GM12878 (cell line): ENCODE measurements at regions not wholly inside any gene's neighbourhood (a gene's known extent, or its start where the extent isn't known, plus 50 kb on each side); places are given as distances from the start of the nearest gene placed in this dataset.

ENCODE experiments used
- ATAC-seq: fragments of 200-7000 bp; cut with Tn5 transposase; 3 replicates; pipeline ENCODE4 v1.9.1; 2020; ENCODE audit warnings: mild to moderate bottlenecking, moderate library complexity
- BruUV-seq: library from RNA; stranded (reverse); fragments of 400-500 nt; replicated peaks from 2 replicates; lab custom pipeline; 2021; lab: Mats Ljungman, UMichigan
- CTCF ChIA-PET: fragments of 300-600 bp; sonication (Branson Sonifier 250); formaldehyde crosslinking; extraction: SDS; loops from one replicate; lab custom pipeline; 2021; ENCODE audit warnings: inconsistent platforms; lab: Yijun Ruan, JAX
- POLR2A ChIA-PET: fragments of 350-600 bp; formaldehyde crosslinking; extraction: SDS; loops from one replicate; lab custom pipeline; 2021; ENCODE audit warnings: inconsistent platforms; lab: Charles Lee
- RAD21 ChIA-PET: fragments of 300-600 bp; sonication (Branson Sonifier 250); formaldehyde crosslinking; loops from one replicate; lab custom pipeline; 2023; ENCODE audit warnings: antibody characterized with exemption; ENCODE audit not compliant: unreplicated experiment; lab: Charles Lee
- SMC1A ChIA-PET: fragments of 300-600 bp; sonication (Branson Sonifier 250); formaldehyde crosslinking; loops from one replicate; lab custom pipeline; 2023; ENCODE audit not compliant: unreplicated experiment, uncharacterized antibody; lab: Charles Lee
- DNase-seq: peaks from one replicate; pipeline ENCODE4 v3.0.0-alpha.2; 2011; ENCODE audit warnings: low read depth, low spot score
- FAIRE-seq: peaks from 3 replicates; lab custom pipeline; 2011; peaks lifted over from hg19 to GRCh38; lab: Jason Lieb, UNC
- H2AFZ ChIP-seq: 2 replicates; pipeline ENCODE4 v1.6.0; 2011; ENCODE audit warnings: low read depth, low read length, control low read depth; ENCODE audit not compliant: control insufficient read depth
- H3K27ac ChIP-seq: 2 replicates; pipeline ENCODE4 v1.5.1; 2011; ENCODE audit warnings: control low read depth; ENCODE audit not compliant: control insufficient read depth, insufficient read depth
- H3K27me3 ChIP-seq, 2 experiments: replicated peaks in 1 of 2; 2 replicates each; pipeline versions ENCODE4 v1.6.0 to v1.6.1; 2011; ENCODE audit warnings: low read length in 1 of 2; ENCODE audit not compliant: control insufficient read depth in 2 of 2, insufficient read depth in 2 of 2
- H3K36me3 ChIP-seq, 2 experiments: 2 replicates each; pipeline ENCODE4 v1.5.1; 2011; ENCODE audit warnings: low read length in 1 of 2; ENCODE audit not compliant: control insufficient read depth in 2 of 2, insufficient read depth in 2 of 2
- H3K4me1 ChIP-seq: 2 replicates; pipeline ENCODE4 v1.6.1; 2011; ENCODE audit warnings: mild to moderate bottlenecking, low read length, moderate library complexity, mixed read lengths; ENCODE audit not compliant: control insufficient read depth, insufficient read depth
- H3K4me2 ChIP-seq: 2 replicates; pipeline ENCODE4 v1.6.0; 2011; ENCODE audit warnings: control low read depth; ENCODE audit not compliant: control insufficient read depth, insufficient read depth
- H3K4me3 ChIP-seq: fragments of 200-600 bp; sonication (generic); 2 replicates; pipeline ENCODE4 v1.5.1; 2016
- H3K79me2 ChIP-seq: 2 replicates; pipeline ENCODE4 v1.6.0; 2011; ENCODE audit warnings: low read length; ENCODE audit not compliant: control insufficient read depth, insufficient read depth
- H3K9ac ChIP-seq: 2 replicates; pipeline ENCODE4 v1.8.0; 2011; ENCODE audit warnings: low read length, control low read depth, mixed read lengths; ENCODE audit not compliant: control insufficient read depth, insufficient read depth
- H3K9me3 ChIP-seq: replicated peaks from 3 replicates; pipeline ENCODE4 v1.5.1; 2011; ENCODE audit warnings: mild to moderate bottlenecking, low read length; ENCODE audit not compliant: control insufficient read depth, insufficient read depth
- H4K20me1 ChIP-seq: 2 replicates; pipeline ENCODE4 v1.6.0; 2011; ENCODE audit not compliant: control insufficient read depth, insufficient read depth
- CHD2 ChIP-seq: IDR thresholded peaks from 2 replicates; pipeline ENCODE4 v1.6.1; 2011; ENCODE audit warnings: low read depth, low read length, improper control_type of control experiment, borderline replicate concordance
- E2F8 ChIP-seq: fragments of 450-650 bp; IDR thresholded peaks from 2 replicates; pipeline ENCODE4 v1.6.1; 2018; ENCODE audit warnings: mild to moderate bottlenecking, low read depth, moderate library complexity; ENCODE audit not compliant: partially characterized antibody
- LARP7 ChIP-seq: fragments of 450-650 bp; IDR thresholded peaks from 2 replicates; pipeline ENCODE4 v1.6.1; 2017; ENCODE audit warnings: mild to moderate bottlenecking
- NR2C2 ChIP-seq: IDR thresholded peaks from 2 replicates; pipeline ENCODE4 v1.6.1; 2011; ENCODE audit warnings: borderline replicate concordance, low read depth; ENCODE audit not compliant: control insufficient read depth, insufficient read length
- POLR2AphosphoS5 ChIP-seq: IDR thresholded peaks from 2 replicates; pipeline ENCODE4 v1.6.1; 2011; ENCODE audit warnings: mild to moderate bottlenecking, low read length, inconsistent platforms
- RAD51 ChIP-seq: fragments of 450-650 bp; IDR thresholded peaks from 2 replicates; pipeline ENCODE4 v1.6.1; 2016; ENCODE audit warnings: moderate library complexity, mild to moderate bottlenecking, inconsistent platforms
- REST ChIP-seq: IDR thresholded peaks from 2 replicates; pipeline ENCODE4 v1.6.1; 2012; ENCODE audit warnings: mild to moderate bottlenecking, low read depth, low read length
- RUNX3 ChIP-seq: IDR thresholded peaks from 2 replicates; pipeline ENCODE4 v1.6.1; 2012; ENCODE audit warnings: low read length, inconsistent platforms
- SPI1 ChIP-seq: IDR thresholded peaks from 2 replicates; pipeline ENCODE4 v1.6.1; 2011; ENCODE audit warnings: low read depth, mild to moderate bottlenecking, low read length, moderate library complexity, borderline replicate concordance; ENCODE audit not compliant: insufficient read depth
- TBL1XR1 ChIP-seq: IDR thresholded peaks from 2 replicates; pipeline ENCODE4 v1.6.1; 2012; ENCODE audit warnings: low read depth, low read length, improper control_type of control experiment
- WGBS: methylation state at CpG from one replicate; pipeline ENCODE4 v1.1.6; 2016; ENCODE audit warnings: low lambda C conversion rate; ENCODE audit not compliant: insufficient replicate concordance, insufficient coverage; ENCODE audit errors: missing lambda C conversion rate; 5-methylcytosine and 5-hydroxymethylcytosine counted together
- in situ Hi-C: fragments of 300-500 bp; cut with MboI; formaldehyde crosslinking; loops from 9 replicates; pipeline ENCODE4 v1.14.3; 2018; ENCODE audit warnings: mixed read lengths
- intact Hi-C: fragments of 100-400 bp; cut with micrococcal nuclease; formaldehyde crosslinking; loops from one replicate; pipeline ENCODE4 v1.14.2; 2022; ENCODE audit not compliant: unreplicated experiment

- RAD21 ChIA-PET = no interaction called here
- in situ Hi-C loops = no loop called here
These were observed 170.7 kb downstream of the CYRIA start for GRCh38 chr2:16494836-16495508.

More at GRCh38 chr2:16494836-16495508, 170.7 kb downstream of the CYRIA start:
- ChIA-PET POLR2A (no interaction called here), CTCF (no interaction called here), SMC1A (no interaction called here)
- H3K4me3 ChIP-seq = no peak overlapping the region
- H3K27me3 ChIP-seq = no peaks in the 10 kb centered on the region
- no peak overlapping the region for H3K27ac ChIP-seq
- no peak for ATAC-seq
- intact Hi-C loops = no loop called here
- DNase-seq = no peak
- H3K9me3 ChIP-seq = no peaks in the 10 kb centered on the region
- no peaks in the 10 kb centered on the region for H3K4me1 ChIP-seq
- H3K36me3 ChIP-seq = no peaks in the 10 kb centered on the region
- no peaks in the 10 kb centered on the region for H4K20me1 ChIP-seq
- TF ChIP-seq SPI1 = no peak
- TF ChIP-seq E2F8 = no peak
- no peak for TF ChIP-seq CHD2
- no peak for TF ChIP-seq RAD51
- TF ChIP-seq REST = no peak
- no peak for TF ChIP-seq LARP7
- no peak for TF ChIP-seq TBL1XR1
- TF ChIP-seq POLR2AphosphoS5 = no peak
- TF ChIP-seq NR2C2 = no peak
- TF ChIP-seq RUNX3 = no peak
- 3% methylated on average over 5 of the region's 5 CpGs for WGBS
- no peak overlapping the region for H3K4me2 ChIP-seq
- H3K9ac ChIP-seq = no peak overlapping the region
- H3K79me2 ChIP-seq = no peaks in the 10 kb centered on the region
- H2AFZ ChIP-seq = no peak overlapping the region
- FAIRE-seq = no peak
- no TSS peak for BruUV-seq
